NCI-H187 (cell line): ENCODE measurements at regions not wholly inside any gene's neighbourhood (a gene's known extent, or its start where the extent isn't known, plus 50 kb on each side); places are given as distances from the start of the nearest gene placed in this dataset.
"Not testable (repeated sequence)": the region's sequence is repeated elsewhere in the genome, so short reads cannot be mapped to it uniquely, and the experiment has no call there.

Source experiments
- DNase-seq, 2 experiments: peaks; one replicate each; lab custom pipeline; 2025; lab: John Stamatoyannopoulos, UW

DNA sequence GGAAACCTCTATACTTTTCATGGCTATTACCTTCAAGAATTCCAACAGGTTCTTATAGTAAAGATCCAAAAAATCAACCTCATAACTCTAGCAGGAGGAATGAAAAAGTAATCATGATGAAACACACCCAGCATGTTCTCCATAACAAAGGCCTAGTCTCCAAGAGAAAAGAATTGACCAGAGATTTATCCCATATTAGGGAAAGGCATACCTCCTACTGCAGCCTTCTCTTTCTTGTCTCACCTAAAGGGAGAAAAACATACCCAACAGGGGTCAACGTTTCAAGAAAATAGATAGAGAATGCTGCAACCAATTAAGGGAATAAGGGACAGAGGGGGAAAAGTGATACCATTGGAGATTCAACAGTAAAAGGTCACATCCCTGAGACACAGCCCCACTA, 262.5 kb downstream of the FRK start:
- no peak for DNase-seq

DNA sequence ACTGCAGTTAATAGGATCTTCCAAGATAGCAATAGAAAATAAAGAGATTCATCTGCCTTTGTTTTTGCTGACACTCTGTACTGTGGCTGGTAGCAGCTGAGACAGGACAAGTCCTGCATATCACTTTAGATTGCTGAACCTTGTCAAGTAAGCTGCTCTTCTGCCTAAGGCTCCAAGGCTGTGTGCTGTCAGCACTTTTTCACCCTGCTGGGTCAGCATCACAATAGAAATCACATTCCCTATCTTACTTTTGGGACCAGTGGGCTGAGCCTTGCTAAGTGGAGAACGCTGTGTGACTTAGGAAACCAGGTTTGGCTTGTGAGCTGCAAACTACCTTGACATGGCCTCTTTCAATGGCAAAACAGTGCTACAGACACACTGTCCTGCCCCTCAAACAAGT, 263.9 kb downstream of the FRK start:
- DNase-seq, result no peak

DNA sequence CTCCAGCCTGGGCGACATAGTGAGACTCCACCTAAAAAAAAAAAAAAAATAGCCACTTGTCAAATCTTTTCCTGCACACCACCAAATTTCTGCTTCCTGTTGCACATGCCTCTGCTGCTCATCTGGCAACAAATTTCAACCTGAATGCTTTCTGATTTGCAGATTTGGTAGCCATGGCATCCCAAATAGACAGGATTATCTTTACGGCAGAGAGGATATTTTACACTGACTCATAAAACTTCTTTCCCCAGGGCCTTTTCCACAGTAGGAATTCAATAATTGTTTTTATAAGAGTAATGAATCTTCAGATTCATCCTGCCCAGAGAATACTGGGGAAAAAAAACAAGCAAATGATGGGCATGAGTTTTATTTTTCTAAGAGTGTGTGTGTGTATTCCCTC, 264.6 kb downstream of the FRK start:
- no peak for DNase-seq

DNA sequence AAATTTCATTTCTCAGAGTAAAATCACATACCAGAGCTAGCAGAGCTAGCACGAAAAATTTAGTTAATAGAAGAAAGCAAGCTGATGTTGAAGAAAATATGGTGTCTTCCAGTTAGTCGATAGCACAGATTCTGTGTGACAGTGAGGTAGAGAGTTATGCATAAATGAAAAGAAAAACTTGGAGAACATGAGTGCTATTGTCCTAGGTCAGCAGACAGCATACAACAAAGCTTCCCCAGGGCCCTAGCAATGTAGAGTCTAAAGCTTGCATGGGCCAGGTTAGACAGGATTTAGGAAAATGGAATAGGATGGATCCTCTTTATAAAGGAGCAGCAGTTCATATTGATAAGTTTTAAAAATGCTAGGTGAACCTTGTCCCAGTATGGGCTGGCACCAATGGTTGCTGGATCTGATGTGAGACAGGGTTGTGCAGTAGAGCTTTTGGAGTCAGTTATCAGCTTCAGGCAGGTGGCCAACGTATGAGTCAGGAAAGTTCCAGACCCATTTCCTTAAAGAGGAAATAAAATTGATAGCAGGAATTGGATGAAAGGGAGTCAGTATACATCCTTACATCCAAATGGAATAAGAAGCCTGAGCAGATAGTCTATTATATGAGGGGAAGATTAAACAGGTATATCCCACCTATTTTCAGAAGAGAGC, 277.2 kb downstream of the FRK start:
- DNase-seq, result no peak

DNA sequence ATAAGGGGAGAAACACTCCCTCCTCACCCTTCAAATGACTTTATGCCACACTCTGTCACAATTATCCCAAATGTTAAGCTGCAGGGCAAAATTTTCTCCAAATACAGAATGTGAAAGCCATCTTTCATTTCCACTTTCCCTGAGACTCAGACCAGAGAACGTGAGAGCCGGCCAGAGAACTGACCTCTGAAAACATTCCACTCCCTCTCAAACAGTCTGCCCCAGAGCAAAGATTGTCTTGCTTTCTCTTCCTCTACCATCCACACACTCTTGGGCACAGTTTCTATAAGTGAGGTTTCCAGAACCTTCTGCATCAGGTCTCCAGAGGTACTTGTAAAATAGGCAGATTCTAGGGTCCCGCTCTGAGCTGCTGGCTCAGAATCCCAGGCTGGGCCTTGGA, 278.1 kb downstream of the FRK start:
- no peak for DNase-seq

DNA sequence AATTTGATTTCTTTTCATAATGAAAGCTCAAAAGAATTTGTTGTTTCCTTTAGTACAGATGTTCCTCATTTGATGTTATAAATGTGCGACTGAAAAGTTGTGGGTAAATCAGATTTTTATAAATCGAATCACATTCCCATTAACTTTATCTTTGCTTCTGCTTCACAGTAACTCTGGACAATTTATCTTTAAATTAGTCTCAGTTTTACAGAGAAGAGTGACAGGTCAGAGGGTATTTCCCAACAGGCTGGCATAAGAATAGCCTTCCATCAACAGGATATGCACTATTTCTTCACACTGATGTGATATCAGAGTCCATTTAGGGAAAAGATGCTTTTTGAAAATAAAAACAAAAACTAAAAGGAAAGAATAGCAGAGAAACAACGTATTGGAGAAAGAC, 286.9 kb downstream of the FRK start:
- no peak for DNase-seq

DNA sequence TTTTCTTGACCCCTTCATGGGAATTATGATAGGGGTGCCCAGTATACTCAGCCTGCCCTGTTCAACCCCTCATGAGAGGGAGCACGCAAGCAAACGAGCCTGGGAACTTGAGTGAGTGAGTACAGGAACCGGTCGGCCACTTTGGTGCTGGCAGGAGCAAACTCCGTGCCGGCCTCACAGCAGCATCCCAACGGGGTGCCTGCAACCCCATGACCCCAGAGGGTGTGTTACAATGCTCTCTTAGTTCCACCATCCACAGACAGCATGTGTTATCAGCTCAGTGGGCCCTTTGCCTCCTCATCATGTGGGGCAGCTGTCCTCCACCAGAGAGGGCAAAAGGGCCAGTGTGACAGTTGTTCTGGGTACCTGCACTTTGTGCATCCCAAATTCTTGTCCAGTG, 289.8 kb downstream of the FRK start:
- no peak for DNase-seq

DNA sequence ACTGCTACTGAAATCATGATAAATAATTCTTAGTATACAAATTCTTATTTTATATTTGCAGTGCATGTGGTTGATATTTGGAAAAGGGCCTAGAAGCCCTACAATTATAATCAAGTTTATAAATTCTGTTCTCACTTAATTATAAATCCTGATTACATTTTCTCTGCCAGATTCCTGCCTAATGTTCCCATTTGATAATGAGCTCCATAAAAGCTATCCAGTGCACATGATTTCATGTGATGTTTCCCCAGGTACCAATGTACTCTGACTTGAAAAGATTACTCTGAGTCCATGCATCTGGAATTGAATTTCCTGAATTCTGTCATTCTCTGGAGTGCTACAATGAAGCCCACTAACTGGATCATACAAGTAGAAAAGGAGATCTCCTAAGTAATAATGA, 292.2 kb downstream of the FRK start:
- DNase-seq, result no peak

DNA sequence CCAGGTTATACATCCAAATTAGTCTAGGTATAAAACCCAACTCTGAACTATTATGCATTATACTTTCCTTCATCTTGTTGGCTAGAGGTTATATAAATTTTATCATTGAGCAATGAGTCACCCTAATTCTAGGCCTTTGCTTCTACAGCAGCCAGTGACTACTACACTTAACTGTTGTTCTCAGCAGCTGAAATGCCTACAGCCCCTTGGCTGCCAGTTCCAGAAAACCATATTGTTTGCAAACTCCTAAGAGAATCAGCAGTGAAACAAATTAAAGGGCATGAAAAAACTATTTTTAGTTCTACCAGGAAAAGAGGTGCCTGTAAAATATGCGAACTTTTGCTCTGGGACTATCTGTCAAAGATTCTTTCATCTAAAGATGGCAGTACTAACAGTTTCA, 292.8 kb downstream of the FRK start:
- no peak for DNase-seq

DNA sequence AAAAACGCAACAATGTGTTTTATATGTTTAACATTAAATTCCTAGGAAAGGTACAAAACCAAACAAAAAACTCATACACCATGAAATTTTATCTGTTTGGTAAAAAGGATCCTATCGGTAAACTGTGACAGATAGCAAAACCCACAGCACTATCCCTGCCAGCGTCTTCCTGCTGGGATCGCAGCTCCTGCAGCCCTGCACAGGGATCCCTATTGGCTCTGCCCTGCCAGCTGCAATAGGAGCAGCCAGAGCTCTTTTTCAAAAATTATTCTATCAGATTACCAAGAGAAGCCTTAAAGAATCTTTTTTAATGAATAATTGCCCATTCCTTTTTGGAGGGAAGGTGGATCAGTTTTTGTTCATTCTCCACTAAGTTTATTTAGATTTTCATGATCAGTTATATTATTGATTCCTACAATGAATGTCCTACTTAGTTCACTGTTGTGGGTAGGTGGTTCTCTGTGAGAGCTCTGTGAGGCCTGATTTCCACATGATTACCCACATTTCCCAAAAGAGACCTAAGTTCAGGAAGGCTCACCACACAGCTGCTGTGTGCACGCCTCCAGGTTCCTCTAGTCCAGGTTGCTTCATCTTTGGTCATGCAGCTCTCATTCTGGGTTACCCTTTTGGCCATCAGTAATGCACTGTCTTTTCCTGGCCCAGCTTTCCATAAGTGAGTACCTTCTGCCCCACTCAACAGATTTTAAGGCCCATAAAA, 293.8 kb downstream of the FRK start:
- DNase-seq, result no peak

DNA sequence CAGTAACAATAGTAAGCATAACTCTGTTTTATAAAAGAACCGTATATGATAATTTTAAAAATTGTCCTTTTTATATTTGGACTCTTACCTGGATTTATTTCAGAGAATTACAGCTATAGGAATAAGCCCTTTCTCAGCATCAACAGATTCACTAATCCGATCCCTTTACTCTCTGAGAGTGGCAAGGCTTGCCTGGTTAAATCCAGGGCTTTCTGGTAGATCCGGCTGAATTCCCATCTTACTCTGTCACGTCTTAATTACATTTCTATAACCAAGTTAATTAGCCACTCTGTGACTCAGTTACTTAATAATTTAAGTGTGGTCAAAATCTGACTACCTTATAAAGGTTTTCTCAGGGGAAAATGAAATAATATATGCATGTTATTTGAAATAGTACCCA, 294.7 kb downstream of the FRK start:
- no peak for DNase-seq

DNA sequence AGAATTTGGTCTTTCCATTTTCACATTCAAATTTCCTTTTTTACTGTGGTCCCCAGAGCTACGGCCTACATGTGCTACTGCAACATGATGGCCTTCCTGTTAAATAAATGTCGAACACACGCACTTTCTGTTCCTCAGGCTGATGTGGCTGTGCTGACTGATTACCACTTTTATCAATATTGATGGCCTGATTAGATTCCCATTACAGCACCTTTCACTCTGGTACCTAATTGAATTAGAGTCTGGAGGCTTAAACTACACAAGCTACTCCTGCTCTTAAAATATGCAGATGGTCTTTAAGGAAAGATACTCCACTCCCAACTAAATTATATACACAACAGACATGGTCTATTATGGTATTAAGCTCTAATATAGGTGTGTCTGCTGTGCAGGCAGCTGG, 301.6 kb downstream of the FRK start:
- DNase-seq, result no peak

DNA sequence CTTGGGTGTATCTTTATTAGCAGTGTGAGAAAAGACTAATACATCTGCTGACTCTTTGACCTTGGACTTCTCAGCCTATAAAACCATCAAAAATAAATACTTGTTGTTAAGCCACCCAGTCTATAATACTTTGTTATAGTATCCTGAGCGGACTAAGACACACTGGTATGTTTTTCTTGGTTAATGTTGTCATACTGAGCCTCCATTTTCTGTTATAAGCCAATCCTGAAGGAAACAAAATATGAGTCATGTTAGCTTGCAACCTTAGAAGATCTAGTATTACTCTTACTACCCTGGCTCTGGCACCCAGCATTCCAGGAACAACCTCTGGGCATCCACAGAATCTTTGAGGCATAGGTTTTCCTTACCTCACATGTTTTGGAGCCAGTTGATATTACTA, 307.2 kb downstream of the FRK start:
- no peak for DNase-seq

DNA sequence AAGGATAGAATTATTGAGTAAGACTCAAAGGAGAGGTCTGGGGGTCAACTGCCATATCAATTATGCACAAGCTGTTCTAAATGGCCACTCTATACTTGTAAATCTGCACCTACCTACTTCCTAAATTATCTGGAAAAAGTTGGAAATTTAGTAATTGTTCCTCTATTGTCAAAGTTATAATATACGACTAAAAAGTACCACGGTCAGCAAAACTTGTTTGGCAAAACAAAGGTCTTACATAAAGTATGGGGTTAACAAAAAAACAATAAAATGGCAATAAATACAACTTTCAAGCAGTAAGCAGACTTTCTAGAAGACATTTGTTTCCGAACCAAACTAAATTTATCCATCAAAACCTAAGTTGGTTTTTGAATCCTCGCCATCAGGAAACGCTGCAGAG, 309.7 kb downstream of the FRK start:
- no peak for DNase-seq

DNA sequence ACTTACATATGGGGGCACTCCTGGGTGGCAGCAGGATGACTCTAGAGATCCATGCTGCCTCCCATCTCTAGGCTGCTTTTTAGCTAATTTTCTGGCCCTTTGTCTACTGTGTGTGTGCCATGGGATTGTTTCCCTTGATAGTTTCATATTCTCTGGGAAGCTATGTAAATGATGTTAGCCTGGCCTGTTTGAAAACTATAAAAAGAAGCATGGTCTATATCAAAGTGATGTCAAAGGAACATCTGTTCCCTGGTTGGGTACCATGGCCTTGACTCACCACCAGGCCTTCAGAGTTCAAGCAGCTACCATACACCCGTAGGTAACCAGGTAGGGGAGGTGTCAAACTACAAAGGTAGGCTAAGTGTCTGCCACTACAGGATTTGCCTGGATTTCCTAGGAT, 310.4 kb downstream of the FRK start:
- no peak for DNase-seq

DNA sequence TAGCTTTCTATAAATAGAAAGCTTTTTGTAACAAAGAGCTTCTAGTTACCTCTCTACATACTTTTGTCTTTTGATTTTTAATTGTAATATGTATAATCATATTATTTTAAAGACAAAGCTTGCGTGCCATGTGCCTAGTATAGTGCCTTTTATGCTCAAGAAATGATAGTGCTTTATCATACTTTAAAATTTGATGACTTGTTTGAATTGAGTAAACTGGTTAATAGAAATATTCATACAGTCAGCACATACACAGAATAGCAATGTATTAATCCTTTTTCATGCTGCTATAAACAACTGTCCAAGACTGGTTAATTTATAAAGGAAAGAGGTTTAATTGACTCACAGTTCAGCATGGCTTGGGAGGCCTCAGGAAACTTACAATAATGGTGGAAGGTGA, 313.0 kb downstream of the FRK start:
- DNase-seq, result no peak

DNA sequence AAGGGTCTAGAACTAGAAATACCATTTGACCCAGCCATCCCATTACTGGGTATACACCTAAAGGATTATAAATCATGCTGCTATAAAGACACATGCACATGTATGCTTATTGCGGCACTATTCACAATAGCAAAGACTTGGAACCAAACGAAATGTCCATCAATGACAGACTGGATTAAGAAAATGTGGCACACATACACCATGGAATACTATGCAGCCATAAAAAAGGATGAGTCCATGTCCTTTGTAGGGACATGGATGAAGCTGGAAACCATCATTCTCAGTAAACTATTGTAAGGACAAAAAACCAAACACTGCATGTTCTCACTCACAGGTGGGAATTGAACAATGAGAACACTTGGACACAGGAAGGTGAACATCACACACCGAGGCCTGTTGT, 314.1 kb downstream of the FRK start:
- DNase-seq, result not testable (repeated sequence)

DNA sequence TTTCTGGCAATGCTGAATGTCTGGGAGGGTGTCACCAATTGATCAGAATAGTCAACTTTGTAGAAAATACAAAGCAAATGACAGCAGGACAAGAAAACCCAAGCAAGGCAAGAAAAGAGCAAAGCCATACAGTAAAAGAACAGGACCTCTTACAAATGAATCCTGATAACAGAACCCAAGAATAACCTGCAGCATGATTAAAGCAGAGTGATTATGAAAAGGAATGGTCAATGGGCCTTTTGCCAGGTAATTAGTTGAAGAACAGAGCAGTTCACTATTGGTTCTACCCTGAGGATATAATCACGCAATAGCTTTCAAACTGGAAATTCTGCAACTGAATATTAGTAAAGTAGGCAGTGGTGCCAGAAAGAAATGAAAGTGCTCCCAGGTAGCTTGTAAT, 319.8 kb downstream of the FRK start:
- no peak for DNase-seq

DNA sequence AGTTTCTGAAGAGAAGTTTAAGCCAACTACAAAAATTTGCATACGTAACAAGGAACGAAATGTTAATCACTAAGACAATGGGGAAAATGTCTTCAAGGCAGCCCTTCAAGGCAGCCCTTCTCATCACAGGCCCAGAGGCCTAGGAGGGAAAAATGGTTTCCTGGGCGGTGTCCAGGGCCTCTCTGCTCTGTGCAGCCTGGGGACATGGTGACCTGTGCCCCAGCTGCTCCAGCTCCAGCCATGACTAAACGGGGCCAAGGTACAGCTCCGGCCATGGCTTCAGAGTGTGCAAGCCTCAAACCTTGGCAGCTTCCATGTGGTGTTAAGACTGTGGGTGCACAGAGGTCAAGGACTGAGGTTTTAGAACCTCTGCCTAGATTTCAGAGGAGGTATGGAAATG, 325.1 kb downstream of the FRK start:
- DNase-seq, result no peak

DNA sequence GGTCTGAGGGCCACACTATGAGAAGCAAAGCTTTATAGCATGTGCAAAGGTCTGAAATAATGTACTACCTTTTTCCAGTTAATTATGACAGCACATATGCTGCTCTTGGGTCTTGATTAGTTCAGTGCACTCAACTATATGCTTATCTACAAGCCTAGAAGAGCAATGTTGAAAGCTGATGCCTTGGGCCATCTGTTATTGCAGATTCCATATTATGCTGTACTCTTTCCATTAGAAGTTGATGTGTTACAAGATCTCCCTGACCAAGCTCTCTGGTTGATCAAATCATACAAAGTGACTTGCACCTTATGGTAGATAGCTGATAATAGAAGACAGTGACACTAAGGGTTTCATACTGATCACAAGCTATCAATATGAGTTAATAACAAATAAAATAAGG, 327.3 kb downstream of the FRK start:
- DNase-seq, result no peak

DNA sequence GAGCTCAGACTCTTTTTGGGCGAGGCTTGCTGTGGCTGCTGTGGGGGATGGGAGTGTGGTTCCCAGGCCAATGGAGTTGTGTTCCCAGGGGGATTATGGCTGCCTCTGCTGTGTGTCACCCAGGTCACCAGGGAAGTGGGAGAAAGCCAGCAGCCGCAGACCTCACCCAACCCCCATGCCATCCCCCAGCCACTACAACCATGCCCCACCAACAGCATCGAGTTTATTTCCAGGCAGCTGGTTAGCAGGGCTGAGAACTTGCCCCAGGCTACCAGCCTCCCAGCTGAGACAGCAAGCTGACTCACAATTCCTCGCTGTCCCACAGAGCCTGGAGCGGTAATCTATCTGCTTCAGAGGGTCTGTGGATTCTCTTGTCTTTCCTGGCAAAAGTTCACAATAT, 331.7 kb downstream of the FRK start:
- DNase-seq, result no peak

DNA sequence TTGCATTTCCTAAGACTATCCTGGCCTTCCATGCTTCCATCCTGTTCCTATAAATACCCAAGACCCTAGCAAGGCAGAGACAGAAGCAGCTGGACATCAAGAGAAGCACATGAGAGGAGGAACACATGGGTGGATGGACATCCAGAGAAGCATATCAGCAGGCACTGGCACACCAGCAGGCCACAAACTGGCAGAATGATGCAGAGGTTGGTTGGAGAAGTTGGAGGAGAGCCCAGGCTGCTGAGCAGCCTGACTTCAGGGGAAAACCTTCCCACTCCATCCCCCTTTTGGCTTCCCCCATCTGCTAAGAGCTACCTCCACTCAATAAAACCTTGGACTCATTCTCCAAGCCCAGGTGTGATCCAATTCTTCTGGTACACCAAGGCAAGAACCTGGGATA, 332.5 kb downstream of the FRK start:
- DNase-seq, result no peak

DNA sequence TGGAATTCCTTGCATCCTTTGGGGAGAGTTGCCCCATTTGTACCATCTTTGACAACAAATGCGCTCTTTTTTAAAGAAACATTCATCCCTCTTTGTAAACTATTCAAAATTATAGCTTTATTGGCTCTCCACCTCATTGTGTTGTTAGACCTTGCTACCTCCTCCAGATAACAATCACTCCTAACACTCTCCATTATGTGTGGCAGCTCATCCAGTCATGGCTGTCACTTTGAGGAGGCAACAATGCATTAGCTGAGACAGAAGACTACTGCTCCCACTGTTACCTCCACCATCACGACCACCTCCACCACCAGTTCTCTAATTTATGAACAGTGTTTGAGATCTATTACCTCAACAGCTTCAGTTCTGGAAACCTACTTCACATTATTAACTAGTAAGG, 339.1 kb downstream of the FRK start:
- DNase-seq, result no peak

DNA sequence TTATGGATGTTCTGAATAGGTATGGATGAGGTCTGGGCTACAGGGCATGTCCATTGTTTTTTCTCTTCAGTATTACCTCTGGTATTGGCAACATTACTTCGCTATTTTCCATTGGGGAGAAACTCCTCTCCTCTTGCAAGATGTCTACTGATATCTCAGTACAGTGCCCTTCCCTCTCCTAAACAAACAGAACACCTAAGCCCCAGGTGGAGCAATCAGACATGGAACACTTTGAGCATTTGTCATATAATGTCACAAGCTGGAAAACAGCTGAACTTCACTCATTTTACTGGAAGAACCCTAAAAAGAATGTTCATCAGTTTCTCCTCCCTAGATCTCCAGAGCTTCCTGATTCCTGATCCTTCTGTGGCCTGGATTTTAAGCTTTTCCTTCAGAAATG, 339.8 kb downstream of the FRK start:
- no peak for DNase-seq
